Thymus (tissue), 11 donors: ENCODE measurements at regions not wholly inside any gene's neighbourhood (a gene's known extent, or its start where the extent isn't known, plus 50 kb on each side); places are given as distances from the start of the nearest gene placed in this dataset.

Experiments used
- DNase-seq, 9 donors: peaks; one replicate each; pipeline ENCODE4 v3.0.0-alpha.2; 2013; ENCODE audit warnings: low spot score in 9 of 9, low read depth in 6 of 9, missing footprints in 1 of 9
- H3K27ac ChIP-seq, 2 donors: one replicate each; pipeline ENCODE4 v1.5.1; 2013; ENCODE audit warnings: control low read depth in 1 of 2, low read depth in 1 of 2, low read length in 1 of 2, mild to moderate bottlenecking in 1 of 2, moderate library complexity in 1 of 2
- H3K27me3 ChIP-seq, 2 donors: one replicate each; pipeline ENCODE4 v1.5.1; 2013; ENCODE audit warnings: low read length in 1 of 2; ENCODE audit not compliant: control insufficient read depth in 2 of 2, insufficient read depth in 1 of 2
- H3K36me3 ChIP-seq, 2 donors: one replicate each; pipeline ENCODE4 v1.5.1; 2013; ENCODE audit warnings: low read length in 1 of 2, mild to moderate bottlenecking in 1 of 2, moderate library complexity in 1 of 2; ENCODE audit not compliant: control insufficient read depth in 2 of 2, insufficient read depth in 2 of 2
- H3K4me1 ChIP-seq, 2 donors: one replicate each; pipeline ENCODE4 v1.5.1; 2013; ENCODE audit warnings: low read length in 2 of 2; ENCODE audit not compliant: control insufficient read depth in 2 of 2, insufficient read depth in 2 of 2
- H3K4me3 ChIP-seq, 2 donors: one replicate each; pipeline ENCODE4 v1.5.1; 2013; ENCODE audit warnings: low read length in 2 of 2, control low read depth in 1 of 2, mild to moderate bottlenecking in 1 of 2
- H3K9me3 ChIP-seq, 2 donors: one replicate each; pipeline ENCODE4 v1.5.1; 2013; ENCODE audit warnings: low read length in 1 of 2, mild to moderate bottlenecking in 1 of 2; ENCODE audit not compliant: control insufficient read depth in 2 of 2, insufficient read depth in 1 of 2
- WGBS: extraction: QIAGEN DNeasy Blood & Tissue Kit; methylation state at CpG from one replicate; pipeline ENCODE4 v1.1.7; 2013; 5-methylcytosine and 5-hydroxymethylcytosine counted together
- donor health status: healthy.

GRCh38 chr4:98775672-98776071 is 117.3 kb upstream of the TSPAN5 start:
- no peaks in the 10 kb centered on the region for H3K4me1 ChIP-seq
- WGBS = 98% methylated on average over 2 of the region's 2 CpGs
- DNase-seq = no peak
- no peaks in the 10 kb centered on the region for H3K9me3 ChIP-seq
- H3K36me3 ChIP-seq = no peaks in the 10 kb centered on the region
- H3K27ac ChIP-seq = no peak overlapping the region
- H3K4me3 ChIP-seq = no peak overlapping the region
- H3K27me3 ChIP-seq = no peaks in the 10 kb centered on the region

GRCh38 chr4:98773638-98774037 is 115.2 kb upstream of the TSPAN5 start:
- Histone ChIP-seq H3K4me1 (no peaks in the 10 kb centered on the region), H3K27me3 (no peaks in the 10 kb centered on the region), H3K9me3 (no peaks in the 10 kb centered on the region), H3K27ac (no peak overlapping the region), H3K36me3 (no peaks in the 10 kb centered on the region), H3K4me3 (no peak overlapping the region)
- no peak for DNase-seq
- WGBS = 97% methylated on average over 4 of the region's 4 CpGs

DNA sequence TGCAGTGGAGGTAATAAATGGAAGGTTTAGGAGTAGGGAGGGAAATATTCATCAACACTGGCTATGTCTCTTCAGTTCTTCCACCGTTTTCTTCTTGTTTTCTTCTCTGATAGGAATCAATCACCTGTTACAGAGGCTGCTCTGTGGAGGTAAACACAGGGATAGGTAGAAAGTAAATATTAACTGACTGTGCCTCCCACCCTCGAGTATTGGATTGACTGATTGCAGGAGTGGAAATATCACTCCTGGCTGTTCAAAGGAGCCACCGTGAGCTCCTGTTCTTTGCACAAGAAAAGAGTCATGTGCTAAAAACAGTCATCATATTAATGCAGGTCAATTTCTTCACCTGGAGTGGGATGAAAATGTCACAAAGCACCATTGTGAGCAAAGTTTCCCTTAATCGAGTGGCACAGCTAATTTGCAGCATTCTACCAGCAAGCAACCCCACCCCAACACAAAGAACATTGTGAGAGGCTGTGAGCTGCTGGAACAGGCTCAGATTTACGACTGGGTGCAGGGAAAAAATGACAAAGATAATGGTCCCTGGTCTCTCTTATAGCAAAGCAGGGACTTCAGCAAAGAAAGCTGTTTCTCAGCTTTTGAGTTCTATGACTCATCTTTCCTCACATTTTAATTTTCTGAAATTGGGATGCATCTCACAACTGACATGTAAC is 113.7 kb upstream of the TSPAN5 start:
- Histone ChIP-seq H3K9me3 (no peaks in the 10 kb centered on the region), H3K4me1 (no peaks in the 10 kb centered on the region), H3K27ac (no peak overlapping the region), H3K27me3 (no peaks in the 10 kb centered on the region), H3K36me3 (no peaks in the 10 kb centered on the region), H3K4me3 (no peak overlapping the region)
- DNase-seq = no peak
- 88% methylated on average over 5 of the region's 5 CpGs for WGBS

GRCh38 chr4:98765771-98766170 is 107.4 kb upstream of the TSPAN5 start:
- H3K27me3 ChIP-seq = no peaks in the 10 kb centered on the region
- no peak for DNase-seq
- WGBS = 99% methylated on average over 1 of the region's 1 CpG
- no peak overlapping the region for H3K27ac ChIP-seq
- H3K9me3 ChIP-seq = no peaks in the 10 kb centered on the region
- H3K4me1 ChIP-seq = no peaks in the 10 kb centered on the region
- no peaks in the 10 kb centered on the region for H3K36me3 ChIP-seq
- no peak overlapping the region for H3K4me3 ChIP-seq

GRCh38 chr4:98758182-98758581 is 99.8 kb upstream of the TSPAN5 start:
- H3K9me3 ChIP-seq = no peaks in the 10 kb centered on the region
- H3K27me3 ChIP-seq = no peaks in the 10 kb centered on the region
- DNase-seq = no peak
- no peaks in the 10 kb centered on the region for H3K4me1 ChIP-seq
- H3K36me3 ChIP-seq = no peaks in the 10 kb centered on the region
- no peak overlapping the region for H3K4me3 ChIP-seq
- WGBS = 100% methylated on average over 1 of the region's 1 CpG
- no peak overlapping the region for H3K27ac ChIP-seq

DNA sequence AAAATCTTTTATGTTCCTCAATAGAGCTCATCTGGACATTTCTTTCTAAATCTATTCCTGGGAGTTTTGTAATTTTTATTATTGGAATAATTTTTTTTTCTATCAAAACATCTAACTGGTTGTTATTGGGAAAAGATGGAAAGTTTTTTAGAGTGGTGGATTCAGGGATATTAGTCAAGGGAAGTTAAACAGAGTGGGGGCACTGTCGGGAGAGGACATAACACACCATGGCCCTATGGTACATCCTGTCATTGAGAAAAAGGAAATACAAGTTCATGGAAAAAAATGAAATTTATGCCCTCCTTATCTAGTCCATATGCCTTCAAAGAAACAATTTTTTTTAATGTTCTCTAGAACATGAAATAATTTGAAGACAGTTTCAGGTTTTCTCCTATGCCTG is 96.3 kb upstream of the TSPAN5 start:
- Histone ChIP-seq H3K36me3 (no peaks in the 10 kb centered on the region), H3K4me3 (no peak overlapping the region), H3K4me1 (no peaks in the 10 kb centered on the region), H3K9me3 (no peaks in the 10 kb centered on the region), H3K27ac (no peak overlapping the region), H3K27me3 (no peaks in the 10 kb centered on the region)
- WGBS = 94% methylated on average over 1 of the region's 1 CpG
- DNase-seq = no peak

DNA sequence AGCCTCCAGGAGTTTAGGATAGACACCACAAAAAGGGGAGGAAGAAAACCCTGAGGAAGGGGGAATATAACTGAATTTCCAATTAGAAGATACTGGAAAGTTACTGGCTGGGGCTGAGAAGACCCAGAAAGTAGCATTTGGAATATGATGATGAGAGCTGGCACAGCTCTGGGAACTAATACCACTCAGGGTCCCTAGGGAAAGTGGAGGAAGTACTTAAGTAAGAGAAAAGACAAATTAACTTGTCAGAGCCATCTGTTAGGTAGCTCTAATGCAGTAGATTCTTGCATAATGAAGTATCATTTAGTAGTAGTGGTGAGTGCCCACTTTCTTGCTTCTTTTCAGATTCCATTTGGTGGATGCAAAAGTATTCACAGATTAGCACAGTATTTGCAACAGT is 90.8 kb upstream of the TSPAN5 start:
- H3K27ac ChIP-seq = no peak overlapping the region
- no peak overlapping the region for H3K4me3 ChIP-seq
- DNase-seq = no peak
- no peaks in the 10 kb centered on the region for H3K27me3 ChIP-seq
- H3K36me3 ChIP-seq = no peaks in the 10 kb centered on the region
- H3K4me1 ChIP-seq = peaks cover 4 to 6% of the 10 kb centered on the region in 2 donors
- no peaks in the 10 kb centered on the region for H3K9me3 ChIP-seq

DNA sequence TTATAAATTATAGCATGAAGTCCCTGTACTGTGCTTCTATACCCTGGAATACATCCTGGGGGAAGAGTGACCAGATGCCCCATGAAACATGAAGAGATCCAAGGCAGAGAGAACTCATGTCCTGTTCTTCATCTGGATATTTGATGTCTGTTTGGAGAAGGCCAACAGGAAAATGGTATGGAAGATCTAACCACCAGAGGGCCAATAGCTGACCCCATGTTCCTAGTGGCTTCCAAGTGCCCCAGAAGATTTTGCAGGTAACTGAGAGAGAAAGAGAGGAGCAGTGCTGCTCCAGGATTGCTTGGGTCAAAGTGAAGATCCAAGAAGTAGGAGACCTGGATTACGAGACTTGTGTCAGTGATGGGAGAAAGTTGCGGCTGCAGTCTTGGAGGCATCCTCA is 90.2 kb upstream of the TSPAN5 start:
- peaks cover 4 to 6% of the 10 kb centered on the region in 2 donors for H3K4me1 ChIP-seq
- H3K4me3 ChIP-seq = no peak overlapping the region
- H3K27me3 ChIP-seq = no peaks in the 10 kb centered on the region
- 98% methylated on average over 2 of the region's 2 CpGs for WGBS
- no peaks in the 10 kb centered on the region for H3K36me3 ChIP-seq
- H3K9me3 ChIP-seq = no peaks in the 10 kb centered on the region
- no peak for DNase-seq
- no peak overlapping the region for H3K27ac ChIP-seq

DNA sequence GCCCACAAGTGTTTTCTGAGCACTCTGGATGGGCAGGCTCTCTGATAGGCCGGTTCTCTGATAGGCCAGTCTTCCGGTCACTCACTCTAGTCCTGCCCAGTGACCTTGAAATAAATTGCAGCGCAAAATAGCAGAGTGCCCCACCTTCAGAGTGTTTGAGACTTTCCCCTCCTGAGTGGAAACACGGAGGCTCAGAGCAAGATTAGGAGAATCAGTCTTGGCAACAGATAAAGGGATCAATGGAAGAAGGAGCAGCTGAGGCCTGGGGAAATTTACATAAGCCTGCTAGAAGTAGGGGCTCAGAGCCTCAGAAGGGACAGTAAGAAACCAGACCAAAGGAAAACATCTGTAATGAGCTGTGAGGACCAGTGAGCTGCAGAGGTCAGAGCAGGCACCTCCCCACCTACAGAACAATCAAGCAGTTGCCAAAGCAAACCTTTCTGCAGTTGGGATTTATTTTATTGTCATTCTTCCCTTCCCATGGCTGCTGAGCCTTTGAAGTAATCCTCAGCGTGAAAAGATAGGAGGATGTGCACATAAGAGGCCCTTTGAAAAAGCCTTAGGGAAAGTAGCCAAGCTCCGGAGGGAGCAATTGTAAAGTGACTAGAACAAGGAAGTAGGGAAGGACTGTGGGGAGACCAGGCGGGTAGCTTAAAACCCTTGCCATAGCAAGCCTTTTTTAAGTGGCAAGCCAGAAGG is 89.1 kb upstream of the TSPAN5 start:
- Histone ChIP-seq H3K4me3 (no peak overlapping the region), H3K9me3 (no peaks in the 10 kb centered on the region), H3K36me3 (no peaks in the 10 kb centered on the region), H3K4me1 (peaks cover 4 to 6% of the 10 kb centered on the region in 2 donors), H3K27ac (no peak overlapping the region), H3K27me3 (no peaks in the 10 kb centered on the region)
- WGBS = 95% methylated on average over 7 of the region's 7 CpGs
- no peak for DNase-seq
